H1 (cell line): ENCODE measurements at regions not wholly inside any gene's neighbourhood (a gene's known extent, or its start where the extent isn't known, plus 50 kb on each side); places are given as distances from the start of the nearest gene placed in this dataset.

Source experiments
- BRCA1 ChIP-seq: IDR thresholded peaks from 2 replicates; pipeline ENCODE4 v1.6.1; 2012; ENCODE audit warnings: low read depth, low read length, improper control_type of control experiment
- CHD1 ChIP-seq: IDR thresholded peaks from 2 replicates; pipeline ENCODE4 v1.6.1; 2012; ENCODE audit warnings: low read depth, low read length, improper control_type of control experiment
- CTCF ChIP-seq, 3 experiments: IDR thresholded peaks; 1 replicate in 2 of 3; 2 replicates in 1 of 3; pipeline versions ENCODE4 v1.5.1 to v1.6.1; 2011; ENCODE audit warnings: low read length in 3 of 3, mild to moderate bottlenecking in 3 of 3, inconsistent platforms in 2 of 3, low read depth in 1 of 3, moderate library complexity in 1 of 3; ENCODE audit not compliant: insufficient read depth in 1 of 3; ENCODE audit errors: control extremely low read depth in 1 of 3
- EZH2 ChIP-seq: fragments of 200-600 bp; sonication (generic); IDR thresholded peaks from 2 replicates; pipeline ENCODE4 v1.7.1; 2012; ENCODE audit warnings: low read depth, mild to moderate bottlenecking, moderate library complexity, low read length, inconsistent platforms; ENCODE audit not compliant: severe bottlenecking
- JUND ChIP-seq: IDR thresholded peaks from 2 replicates; pipeline ENCODE4 v1.6.1; 2011; ENCODE audit warnings: mild to moderate bottlenecking, improper control_type of control experiment, low read length
- MAFK ChIP-seq: IDR thresholded peaks from 2 replicates; pipeline ENCODE4 v1.6.1; 2012; ENCODE audit warnings: low read depth, mild to moderate bottlenecking, improper control_type of control experiment, low read length
- MAX ChIP-seq: IDR thresholded peaks from 2 replicates; pipeline ENCODE4 v1.6.1; 2012; ENCODE audit warnings: inconsistent platforms
- POLR2A ChIP-seq, 2 experiments: IDR thresholded peaks; 1 replicate in 1 of 2; 2 replicates in 1 of 2; pipeline ENCODE4 v1.6.1; 2011; ENCODE audit warnings: low read depth in 2 of 2, low read length in 2 of 2, mild to moderate bottlenecking in 2 of 2; ENCODE audit errors: control extremely low read depth in 1 of 2
- RAD21 ChIP-seq, 2 experiments: IDR thresholded peaks in 1 of 2; conservative IDR thresholded peaks in 1 of 2; 2 replicates each; pipeline ENCODE4 v1.6.1; 2011; ENCODE audit warnings: low read depth in 2 of 2, low read length in 2 of 2, improper control_type of control experiment in 1 of 2, inconsistent platforms in 1 of 2, mild to moderate bottlenecking in 1 of 2, moderate library complexity in 1 of 2
- RFX5 ChIP-seq: IDR thresholded peaks from 2 replicates; pipeline ENCODE4 v1.6.1; 2011; ENCODE audit warnings: low read depth, low read length, improper control_type of control experiment, borderline replicate concordance
- RXRA ChIP-seq: IDR thresholded peaks from 2 replicates; pipeline ENCODE4 v1.6.1; 2011; ENCODE audit warnings: low read depth, mild to moderate bottlenecking, low read length, moderate library complexity; ENCODE audit not compliant: insufficient read depth
- TAF1 ChIP-seq: IDR thresholded peaks from 2 replicates; pipeline ENCODE4 v1.6.1; 2011; ENCODE audit warnings: mild to moderate bottlenecking, low read depth, low read length
- USF2 ChIP-seq: IDR thresholded peaks from 2 replicates; pipeline ENCODE4 v1.6.1; 2011; ENCODE audit warnings: low read length, improper control_type of control experiment
- ZNF274 ChIP-seq: IDR thresholded peaks from 2 replicates; pipeline ENCODE4 v1.7.0; 2012; ENCODE audit warnings: low read length, borderline replicate concordance; ENCODE audit errors: extremely low read depth

GRCh38 chr5:174897281-174897950 lies 173.0 kb downstream of the MSX2 start:
- TF ChIP-seq ZNF274 (no peak), RAD21 (IDR thresholded peaks at IDR 0.05 in 1 of 2, conservative IDR thresholded peaks at IDR 0.05 in 1 of 2; ENCODE audit: low read depth in 2 of 2, low read length in 2 of 2) (no peak), MAX (no peak), RXRA (no peak), MAFK (no peak), JUND (no peak), TAF1 (no peak), EZH2 (no peak), CHD1 (no peak), CTCF (IDR thresholded peaks at IDR 0.05; ENCODE audit: control extremely low read depth in 1 of 3, insufficient read depth in 1 of 3, low read depth in 1 of 3, low read length in 3 of 3) (no peak), POLR2A (IDR thresholded peaks at IDR 0.05; ENCODE audit: control extremely low read depth in 1 of 2, low read depth in 2 of 2, low read length in 2 of 2) (no peak), USF2 (no peak), BRCA1 (no peak), RFX5 (no peak)
